Islet precursor cell (in vitro differentiated cells): ENCODE measurements at regions not wholly inside any gene's neighbourhood (a gene's known extent, or its start where the extent isn't known, plus 50 kb on each side); places are given as distances from the start of the nearest gene placed in this dataset.
A peak's percentile ranks its signal among the peaks of the same experiment; 100 is the strongest.

Experiments used
- DNase-seq: peaks from one replicate; pipeline ENCODE4 v3.0.0-alpha.2; 2018

DNA sequence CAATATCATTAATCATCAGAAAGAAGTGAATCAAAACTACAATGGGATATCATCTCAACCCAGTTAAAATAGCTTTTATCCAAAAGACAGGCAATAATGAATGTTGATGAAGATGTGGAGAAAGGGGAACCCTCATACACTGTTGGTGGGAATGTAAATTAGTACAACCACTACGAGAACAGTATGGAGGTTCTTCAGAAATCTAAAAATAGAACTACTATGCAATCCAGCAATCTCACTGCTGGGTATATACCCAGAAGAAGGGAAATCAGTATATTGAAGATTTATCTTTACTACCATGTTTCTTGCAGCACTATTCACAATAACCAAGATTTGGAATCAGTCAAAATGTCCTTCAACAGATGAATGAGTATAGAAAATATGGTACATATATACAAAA, 189.8 kb downstream of the HHIPL2 start:
- DNase-seq, result no peak

DNA sequence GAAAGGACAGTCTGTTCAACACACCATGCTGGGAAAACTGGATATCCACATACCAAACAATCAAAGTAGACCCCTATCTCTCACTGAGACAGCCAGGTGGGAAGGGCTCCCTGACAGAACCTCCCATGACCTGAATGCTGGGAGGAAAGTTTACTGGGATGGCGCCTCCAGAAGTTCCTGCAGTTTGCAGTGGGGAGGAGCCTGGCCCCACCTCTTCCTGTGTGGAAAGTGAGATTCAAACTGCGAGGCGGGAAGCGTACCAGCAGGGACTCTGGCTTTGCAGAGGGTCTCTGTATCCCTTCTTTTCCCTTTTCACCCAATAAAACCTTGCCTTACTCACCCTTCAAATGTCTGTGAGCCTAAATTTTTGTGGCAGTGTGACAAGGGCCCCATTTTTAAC, 190.7 kb downstream of the HHIPL2 start:
- DNase-seq, result no peak

DNA sequence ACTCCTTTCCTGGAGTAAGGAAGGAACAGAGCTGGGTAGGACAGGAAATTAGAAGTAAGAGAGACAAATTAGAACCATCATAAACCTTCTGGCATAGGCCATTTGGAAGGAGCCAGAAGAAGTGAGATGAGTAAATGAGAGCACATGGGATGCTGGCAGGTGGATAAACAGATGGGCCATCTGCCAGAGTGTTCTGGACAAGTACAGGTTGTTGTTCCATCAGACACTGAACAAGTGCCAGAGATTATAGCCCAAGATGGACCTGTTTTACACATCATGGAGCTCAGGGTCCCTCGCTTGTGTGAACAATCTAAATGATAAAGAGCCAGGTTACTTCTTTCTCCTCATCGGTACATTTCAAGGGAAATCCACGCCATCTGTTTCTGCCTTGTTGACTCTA, 200.3 kb downstream of the HHIPL2 start:
- no peak for DNase-seq

DNA sequence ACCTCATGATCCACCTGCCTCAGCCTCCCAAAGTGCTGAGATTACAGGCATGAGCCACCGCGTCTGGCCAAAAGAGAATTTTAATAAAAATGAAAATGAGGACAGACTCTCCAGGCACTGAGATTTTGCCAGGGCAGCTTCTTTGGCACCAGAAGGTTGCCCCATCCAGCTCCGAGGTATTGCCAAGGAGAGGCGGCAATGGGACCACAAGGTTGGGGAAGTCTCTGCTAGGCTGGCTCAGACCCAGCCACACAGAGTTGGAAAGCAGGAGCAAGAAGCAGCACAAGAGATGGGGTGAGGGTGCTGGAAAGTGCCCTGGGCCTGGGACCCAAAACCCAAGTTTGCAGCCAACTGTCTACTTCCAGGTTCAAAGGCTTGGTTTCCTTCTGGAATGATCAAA, 200.9 kb downstream of the HHIPL2 start:
- DNase-seq, result no peak

DNA sequence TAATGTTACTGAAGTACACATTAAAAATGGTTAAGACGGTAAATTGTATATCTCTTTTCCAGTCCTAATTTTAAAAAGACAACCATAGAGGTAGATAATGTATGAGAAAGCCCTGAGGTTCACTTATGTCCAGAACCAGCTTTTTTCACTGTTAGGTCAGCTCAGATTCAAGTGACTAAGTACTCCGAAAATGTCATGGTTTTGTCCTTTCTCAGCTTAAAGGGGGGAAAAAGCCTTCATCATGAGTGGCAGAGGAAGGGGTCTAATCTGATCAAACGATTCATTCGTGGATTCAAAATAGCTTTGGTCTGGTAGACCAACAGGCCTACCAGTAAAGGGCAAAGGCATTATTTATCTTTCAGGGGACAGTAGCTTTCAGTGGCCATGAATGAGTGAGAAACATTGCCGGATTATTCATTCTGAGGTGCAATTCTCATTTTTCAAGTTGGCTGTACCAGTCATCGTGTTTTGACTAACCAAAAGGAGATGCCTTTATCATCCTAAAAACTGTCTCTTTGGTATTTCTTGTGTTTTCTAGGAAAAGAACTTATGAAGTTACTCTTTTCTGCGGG, 208.4 kb downstream of the HHIPL2 start:
- no peak for DNase-seq

DNA sequence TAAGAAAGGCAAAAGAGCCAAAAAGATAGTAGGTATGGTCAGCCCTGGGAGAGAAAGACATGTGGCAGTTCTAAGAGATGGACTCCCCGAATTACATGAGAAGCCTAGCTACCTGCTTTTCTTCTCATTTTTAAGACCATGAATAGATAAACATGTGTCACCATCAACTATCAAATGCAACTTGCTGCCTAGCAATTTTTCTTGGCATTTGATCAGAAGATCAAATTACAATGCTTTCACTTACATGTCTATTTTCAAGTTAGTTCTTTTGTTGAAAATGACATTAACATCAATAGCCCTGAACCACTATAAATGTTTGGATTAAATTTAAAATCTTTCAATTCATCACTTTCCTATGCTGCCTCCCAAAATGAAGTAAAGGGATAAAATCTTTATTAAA, 212.3 kb downstream of the HHIPL2 start:
- DNase-seq, result no peak

DNA sequence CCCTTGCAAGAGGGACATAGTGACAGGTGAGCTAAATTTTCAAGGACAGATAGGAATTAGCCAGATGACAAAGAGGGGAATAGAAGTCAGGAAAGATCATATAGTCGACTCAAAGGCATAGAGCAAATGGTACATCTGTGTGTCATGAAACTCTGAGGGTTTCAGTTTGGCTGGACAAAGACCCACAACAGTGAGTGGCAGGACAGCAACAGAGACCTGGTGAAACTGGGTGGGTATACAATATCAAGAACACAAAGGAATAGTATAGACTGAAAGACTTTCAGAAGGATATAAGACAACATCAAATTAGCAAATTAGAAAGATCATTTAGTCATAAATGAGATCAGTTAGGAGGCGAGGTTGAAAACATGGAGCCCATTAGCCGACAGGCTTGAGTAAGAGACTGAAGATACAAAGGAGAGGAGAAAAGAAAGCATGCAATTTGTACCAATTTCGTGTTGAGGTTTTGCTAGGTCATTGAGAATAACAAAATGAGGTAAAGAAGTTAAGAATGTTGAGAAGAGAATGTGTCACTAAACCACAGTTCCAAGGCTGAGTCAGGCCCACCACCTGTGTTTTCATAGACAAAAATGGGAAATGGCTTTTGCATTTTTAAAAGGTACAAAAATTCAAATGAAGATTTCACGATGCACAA, 213.8 kb downstream of the HHIPL2 start:
- no peak for DNase-seq

DNA sequence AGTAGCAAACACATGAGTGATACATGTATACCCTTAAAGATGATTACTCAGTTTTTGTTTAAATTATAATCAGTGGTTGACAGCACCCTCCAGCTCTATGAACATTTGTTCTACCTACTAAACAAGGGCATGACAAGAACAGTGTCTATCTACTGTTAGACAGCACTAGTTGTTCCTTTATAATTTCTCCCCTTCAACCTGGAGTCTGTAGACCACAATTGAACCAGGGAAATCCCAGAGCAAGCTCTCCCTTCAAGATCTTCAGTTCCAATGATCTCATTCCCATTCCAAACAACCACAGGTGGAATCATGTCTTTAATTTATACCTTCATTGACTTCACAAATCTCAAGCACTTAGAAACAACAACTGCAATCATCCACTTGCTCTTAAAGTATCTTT, 216.1 kb downstream of the HHIPL2 start:
- no peak for DNase-seq

DNA sequence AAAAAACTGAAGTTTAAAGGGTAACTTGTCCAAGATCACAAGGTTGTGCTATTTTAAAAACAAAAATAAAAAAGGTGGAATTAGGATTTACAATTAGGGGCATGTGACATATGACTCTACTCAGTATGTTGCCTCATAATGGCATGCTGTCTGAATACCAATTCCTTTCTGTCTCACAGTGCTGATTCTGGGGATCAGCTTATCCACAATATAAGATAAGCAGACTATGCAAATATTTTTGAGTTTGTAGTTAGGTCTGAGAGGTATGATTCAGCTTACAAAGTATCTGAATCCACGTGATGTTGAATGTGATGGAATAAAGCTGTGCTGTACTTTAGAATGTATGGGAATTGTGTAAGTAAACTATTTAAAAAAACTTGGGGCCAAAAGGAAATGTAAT, 216.6 kb downstream of the HHIPL2 start:
- DNase-seq, result no peak

DNA sequence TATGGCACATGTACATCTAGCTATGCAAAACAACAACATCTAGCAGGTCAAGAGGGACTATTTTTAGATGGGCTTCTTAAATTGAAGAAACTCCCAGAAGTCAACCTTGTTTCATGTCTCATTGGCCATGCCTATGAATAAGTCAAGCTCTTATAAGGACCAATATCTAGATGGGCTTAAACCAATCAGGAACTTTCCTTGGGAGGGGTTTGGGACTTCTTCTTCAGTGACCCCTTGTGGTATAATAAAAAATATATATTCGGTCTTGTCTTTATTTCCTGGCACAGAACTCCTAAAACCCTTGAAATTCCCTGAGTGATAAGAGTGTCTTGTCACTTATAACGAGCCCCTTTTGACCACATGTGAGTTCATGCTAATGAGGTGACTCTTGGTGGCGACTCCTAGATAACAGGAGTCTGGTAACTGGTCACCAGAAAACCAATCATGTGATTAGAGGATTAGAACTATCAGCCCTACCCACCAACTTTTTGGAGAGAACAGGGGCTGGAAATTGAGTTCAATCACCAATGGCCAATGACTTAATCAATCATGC, 218.3 kb downstream of the HHIPL2 start:
- no peak for DNase-seq

DNA sequence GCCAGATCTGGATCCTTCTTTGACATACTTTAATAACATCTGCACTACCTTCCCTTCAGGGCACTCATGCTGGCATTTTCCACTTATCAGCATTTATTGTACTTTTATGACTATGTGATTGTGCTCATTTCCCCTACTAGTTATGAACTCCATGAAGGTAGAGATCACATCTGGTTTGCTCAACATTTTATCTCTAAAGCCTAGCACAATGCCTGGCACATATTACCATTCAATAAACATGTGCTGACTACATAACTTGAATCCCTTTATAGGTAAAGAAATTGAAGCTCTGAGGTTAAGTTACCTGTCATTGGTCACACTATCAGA, 221.2 kb downstream of the HHIPL2 start:
- no peak for DNase-seq

DNA sequence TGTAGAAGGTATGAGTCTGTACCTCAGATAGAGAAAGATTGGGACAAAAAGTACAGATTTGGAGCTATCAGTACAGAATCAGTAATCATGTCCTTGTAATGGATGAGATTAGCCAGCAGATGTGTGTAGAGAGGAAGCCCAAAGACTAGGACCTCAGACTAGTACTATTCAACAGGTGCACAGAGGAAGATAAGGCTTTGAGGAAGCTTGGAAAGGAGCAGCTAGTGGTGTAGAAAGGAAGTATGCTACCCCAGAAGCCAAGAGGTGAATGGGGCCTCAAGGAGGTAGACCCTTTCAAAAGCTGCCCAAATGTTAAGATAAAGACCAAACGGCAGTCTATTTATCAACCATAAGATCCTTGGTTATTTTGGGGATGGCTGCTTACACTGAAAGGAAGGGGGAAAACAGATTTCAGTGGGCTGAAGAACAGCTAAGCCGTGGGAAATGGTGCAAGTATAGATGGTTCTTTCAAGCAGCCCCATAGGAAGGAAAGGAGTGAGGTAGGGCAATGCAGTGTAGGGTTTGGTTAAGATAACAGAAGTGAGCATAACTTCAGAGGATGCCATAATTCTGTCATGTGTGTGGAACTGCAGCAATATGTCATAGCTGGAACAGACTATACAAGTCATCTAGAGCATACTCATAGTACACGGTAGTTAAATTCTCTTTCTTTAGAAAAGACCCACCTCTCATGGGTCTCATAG, 221.7 kb downstream of the HHIPL2 start:
- no peak for DNase-seq

DNA sequence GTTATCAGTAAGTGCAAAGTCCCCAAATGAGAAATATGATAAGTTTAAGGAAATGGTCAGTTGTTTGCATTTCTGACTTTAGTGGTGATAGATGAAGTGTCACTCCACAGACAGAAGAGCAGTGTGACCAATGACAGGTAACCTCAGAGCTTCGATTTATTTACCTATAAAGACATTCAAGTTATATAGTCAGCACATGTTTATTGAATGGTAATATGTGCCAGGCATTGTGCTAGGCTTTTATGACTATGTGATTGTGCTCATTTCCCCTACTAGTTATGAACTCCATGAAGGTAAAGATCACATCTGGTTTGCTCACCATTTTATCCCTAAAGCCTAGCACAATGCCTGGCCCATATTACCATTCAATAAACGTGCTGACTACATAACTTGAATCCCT, 222.4 kb downstream of the HHIPL2 start:
- DNase-seq, result no peak

DNA sequence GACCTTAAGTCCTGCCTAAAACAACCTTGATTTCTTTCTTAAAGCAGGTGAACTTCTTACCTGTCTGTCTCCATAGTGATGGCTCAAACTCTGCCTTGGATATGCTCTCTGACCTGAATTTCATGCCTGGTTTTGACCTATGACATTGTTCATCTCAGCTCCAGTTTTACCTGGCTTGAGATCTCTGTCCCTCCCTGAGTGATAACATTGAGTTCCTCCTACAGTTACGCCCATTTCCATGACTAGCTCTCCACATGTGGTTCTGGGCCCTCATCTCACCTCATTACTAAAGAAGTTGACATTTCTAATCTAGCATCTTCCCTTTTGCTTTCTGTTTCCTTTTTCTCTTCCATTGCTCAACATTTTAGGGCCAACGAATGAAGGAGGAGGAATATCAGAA, 233.1 kb downstream of the HHIPL2 start:
- no peak for DNase-seq

DNA sequence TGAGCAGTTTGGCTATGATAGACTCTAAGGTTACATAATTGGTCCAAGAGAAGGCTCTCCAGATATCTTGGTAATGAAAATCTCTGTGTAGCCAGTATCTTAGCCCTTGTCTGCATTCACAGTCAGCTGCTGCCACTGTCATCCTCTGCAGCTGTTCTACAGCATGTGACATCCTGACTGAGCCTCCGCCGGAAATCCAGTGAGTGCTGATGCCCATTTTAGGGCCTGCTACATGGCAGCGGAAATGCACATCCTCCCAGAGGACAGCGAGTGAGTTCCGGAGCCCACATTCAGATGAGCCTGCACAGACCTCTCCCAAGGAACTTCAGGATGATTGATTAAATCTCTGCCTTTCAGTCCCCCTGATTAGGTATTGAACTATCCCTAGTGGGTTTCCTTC, 237.1 kb downstream of the HHIPL2 start:
- DNase-seq, result no peak

DNA sequence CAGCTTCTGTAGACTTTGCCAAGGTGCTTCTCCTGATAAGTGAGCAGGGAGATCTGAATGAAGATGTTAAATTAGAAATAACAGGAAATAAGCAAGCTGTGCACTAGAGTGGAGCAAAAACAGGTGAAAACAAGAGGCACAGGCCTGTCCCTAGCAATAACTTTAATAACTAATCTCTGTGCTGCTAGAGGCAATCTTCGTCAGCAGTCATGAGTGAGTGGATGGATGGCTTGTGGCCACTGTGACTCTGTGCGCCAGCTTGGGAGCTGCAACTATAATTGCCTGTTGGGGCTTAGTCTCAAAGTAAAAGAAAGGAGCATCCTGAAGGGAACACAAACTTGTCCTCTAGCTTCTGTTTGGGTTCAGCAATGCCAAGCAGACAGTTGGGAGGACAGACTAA, 240.3 kb downstream of the HHIPL2 start:
- DNase-seq, result no peak

DNA sequence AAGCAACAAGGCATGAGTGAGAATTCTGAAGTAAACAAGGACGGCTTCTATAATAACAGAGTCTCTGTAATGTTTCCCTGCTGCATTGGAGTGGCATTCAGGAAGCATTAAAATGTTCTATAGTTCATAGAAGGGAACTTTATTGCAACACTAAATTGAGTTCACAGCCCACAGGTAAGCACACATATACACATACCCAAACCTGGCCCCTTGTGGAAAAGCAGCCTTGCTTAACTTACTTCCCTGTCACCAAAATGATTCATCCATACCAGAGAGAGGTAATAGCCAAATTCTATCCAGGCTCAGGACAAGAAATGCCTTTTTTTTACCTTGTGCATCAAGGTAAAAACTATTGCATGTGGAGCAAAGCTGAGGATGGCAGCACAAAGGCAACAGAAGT, 241.4 kb downstream of the HHIPL2 start:
- no peak for DNase-seq

DNA sequence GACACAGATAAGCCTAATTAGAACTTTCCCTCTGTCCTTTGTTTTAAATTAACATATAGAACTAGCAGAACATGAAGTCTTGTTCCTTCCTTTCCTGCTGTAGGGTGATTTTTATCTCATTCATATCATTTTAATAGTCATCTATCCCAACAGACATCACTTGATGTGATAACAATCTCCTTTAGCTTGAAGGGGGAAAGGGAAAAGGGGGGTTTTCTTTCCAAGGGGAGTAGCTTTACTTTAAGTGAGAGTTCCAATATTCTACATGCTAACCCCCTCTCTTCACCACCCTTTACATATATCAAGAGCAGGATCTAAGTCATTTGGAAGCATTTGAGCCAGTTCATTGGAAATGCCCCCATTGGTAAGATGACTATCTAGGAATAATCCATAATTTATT, 241.9 kb downstream of the HHIPL2 start:
- DNase-seq, result no peak

DNA sequence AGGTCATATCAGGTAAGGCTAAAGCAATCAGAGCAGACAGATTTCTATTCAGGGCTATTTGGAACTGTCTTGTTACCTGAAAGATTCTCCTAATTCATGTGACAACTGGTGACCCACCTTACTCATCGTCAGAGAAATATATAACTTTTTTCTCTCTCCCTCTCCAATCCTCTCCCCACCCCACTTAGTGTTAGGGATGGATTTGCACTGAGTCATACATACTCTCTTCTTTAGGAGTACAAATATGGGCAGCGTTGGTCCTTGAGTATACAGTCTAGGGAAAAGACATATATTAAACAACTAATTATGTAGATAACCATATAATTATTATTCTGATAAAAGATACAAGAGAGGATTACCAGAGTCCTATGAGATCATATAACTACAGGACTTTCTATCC, 246.3 kb downstream of the HHIPL2 start:
- no peak for DNase-seq

DNA sequence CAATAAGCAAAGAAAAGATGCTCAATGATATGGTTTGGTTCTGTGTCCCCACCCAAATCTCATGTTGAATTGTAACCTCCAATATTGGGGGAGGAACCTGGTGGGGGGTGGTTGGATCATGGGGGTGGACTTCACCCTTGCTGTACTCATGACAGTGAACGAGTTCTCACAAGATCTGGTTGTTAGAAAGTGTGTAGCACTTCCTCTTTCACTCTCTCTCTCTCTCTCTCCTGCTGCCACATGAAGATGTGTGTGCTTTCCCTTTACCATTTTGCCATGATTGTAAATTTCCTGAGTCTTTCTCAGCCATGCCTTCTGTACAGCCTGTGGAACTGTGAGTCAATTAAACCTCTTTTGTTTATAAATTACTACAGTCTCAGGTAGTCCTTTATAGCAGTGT, 248.4 kb downstream of the HHIPL2 start:
- DNase-seq, result no peak

DNA sequence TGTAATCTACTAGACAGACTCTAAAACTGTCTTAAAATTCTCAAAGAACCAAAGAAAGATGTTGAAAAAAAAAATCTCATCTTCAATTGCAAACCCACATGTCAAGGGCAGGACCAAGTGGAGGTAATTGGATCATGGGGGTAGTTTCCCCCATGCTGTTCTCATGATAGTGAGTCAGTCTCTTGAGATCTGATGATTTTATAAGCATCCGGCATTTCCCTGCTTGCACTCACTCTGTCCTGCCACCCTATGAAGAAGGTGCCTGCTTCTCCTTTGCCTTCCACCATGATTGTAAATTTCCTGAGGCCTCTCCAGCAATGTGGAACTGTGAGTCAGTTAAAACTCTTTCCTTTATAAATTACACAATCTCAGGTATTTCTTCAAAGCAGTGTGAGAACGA, 257.0 kb downstream of the HHIPL2 start:
- no peak for DNase-seq

DNA sequence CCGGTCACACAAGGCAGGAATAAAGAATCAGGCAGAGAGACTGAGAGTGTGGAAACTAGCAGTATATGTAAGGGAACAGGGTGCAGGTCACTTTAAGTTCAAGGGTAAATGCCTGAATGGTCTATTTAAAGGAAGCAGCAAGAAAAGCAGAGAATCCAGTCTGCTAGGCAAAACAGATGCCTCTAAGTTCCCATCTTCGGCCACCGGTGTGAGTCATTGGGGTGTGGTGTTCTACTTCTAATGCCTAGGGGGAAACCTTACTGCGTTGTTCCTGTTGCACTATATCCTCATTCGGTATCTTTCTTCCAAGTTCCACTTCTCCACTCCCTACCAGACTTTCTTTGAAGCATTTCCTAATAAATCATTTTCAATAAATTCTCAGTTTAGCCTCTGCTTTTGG, 259.9 kb downstream of the HHIPL2 start:
- peak; percentile 87 for DNase-seq

DNA sequence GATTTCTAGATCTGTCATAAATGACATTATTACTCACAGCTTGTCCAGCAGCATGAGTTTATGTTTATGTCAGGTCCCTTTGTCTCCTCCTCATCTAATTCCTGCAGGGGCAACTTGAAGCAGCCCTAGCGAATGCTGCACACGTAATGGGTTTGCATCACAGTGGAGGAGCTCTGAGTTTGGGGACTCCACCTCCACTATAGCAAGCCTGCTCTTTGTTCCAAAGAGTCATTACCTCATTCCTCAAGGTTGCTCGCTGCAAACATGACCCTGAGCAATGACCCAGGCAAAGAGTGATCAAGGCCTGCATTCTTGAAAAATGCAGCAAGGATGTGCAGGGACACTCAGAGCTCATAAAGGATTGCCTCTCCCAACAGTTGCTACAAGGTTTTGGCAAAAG, 261.9 kb downstream of the HHIPL2 start:
- DNase-seq, result peak; percentile 64

DNA sequence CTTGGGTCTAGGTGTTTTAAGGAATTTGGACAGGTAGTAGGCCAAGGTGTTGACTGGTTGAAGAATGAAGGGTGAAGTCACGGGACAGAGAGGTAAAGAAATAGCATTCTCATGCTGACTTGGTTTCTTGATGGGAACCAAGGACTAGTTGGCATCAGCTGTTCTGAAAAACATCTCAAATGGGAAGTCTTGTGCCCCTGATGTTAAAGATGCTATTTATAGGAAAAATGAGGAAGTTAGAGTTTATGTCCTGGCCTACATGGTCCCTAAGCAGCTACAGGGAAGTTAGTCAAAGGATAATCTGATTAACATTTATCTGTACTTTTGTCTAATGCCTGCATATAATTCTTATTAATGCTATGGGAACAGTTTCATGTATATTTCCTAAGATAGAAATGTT, 262.4 kb downstream of the HHIPL2 start:
- no peak for DNase-seq

DNA sequence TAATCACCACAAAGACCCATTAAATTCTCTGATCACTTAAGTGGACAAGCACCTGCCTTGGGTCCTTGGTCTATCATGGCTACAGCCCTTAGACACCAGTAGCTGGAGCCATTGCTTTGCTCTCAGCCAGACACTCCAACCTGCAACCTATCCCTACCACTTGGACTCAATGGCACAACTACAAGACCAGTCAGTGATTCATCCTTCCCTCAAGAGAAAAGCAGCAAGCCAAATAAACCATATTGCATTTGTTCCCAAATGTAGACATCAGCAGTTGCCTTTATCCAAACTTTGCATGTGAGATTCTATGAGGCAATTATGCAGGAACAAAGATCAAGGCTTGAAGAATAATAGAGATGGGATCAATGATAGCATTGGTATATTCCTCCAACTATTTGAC, 263.4 kb downstream of the HHIPL2 start:
- no peak for DNase-seq
